Ovary (tissue), 3 donors: ENCODE measurements at regions not wholly inside any gene's neighbourhood (a gene's known extent, or its start where the extent isn't known, plus 50 kb on each side); places are given as distances from the start of the nearest gene placed in this dataset.

ENCODE experiments used
- POLR2A ChIP-seq: fragments of 450-650 bp; IDR thresholded peaks from one replicate; pipeline ENCODE4 v1.6.1; 2017; ENCODE audit warnings: antibody characterized with exemption, mild to moderate bottlenecking, moderate library complexity
- TF ChIP-seq, protein P1 (sequence below), 3 donors: fragments of 450-650 bp in 2 of 3; fragments of 200-600 bp in 1 of 3; IDR thresholded peaks; one replicate each; pipeline versions ENCODE4 v1.5.1 to v1.8.0; 2016 to 2022; ENCODE audit warnings: antibody characterized with exemption in 3 of 3, mild to moderate bottlenecking in 1 of 3
- donor health status: DM: no; HTN: no; CAD: no.

DNA sequence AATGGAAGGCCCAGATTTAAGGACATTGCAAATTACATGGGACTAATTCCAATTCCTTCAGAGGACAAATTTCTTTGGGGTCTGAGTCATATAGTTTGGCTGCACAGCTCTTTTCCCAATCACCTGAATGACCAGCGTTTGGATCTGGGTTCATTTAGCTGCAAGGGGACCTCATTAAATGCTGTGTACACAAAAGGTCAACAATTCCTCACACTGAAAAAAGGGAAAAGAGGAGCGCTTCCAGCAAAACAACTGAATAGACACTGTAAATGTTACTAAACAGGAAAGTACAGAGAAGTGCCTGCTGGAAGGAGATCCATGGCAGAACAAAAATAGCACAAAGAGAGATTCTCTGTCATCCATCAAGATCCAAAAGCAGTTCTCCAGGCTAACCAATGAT is 356.0 kb upstream of the LMCD1 start:
- TF ChIP-seq, protein P1, sequence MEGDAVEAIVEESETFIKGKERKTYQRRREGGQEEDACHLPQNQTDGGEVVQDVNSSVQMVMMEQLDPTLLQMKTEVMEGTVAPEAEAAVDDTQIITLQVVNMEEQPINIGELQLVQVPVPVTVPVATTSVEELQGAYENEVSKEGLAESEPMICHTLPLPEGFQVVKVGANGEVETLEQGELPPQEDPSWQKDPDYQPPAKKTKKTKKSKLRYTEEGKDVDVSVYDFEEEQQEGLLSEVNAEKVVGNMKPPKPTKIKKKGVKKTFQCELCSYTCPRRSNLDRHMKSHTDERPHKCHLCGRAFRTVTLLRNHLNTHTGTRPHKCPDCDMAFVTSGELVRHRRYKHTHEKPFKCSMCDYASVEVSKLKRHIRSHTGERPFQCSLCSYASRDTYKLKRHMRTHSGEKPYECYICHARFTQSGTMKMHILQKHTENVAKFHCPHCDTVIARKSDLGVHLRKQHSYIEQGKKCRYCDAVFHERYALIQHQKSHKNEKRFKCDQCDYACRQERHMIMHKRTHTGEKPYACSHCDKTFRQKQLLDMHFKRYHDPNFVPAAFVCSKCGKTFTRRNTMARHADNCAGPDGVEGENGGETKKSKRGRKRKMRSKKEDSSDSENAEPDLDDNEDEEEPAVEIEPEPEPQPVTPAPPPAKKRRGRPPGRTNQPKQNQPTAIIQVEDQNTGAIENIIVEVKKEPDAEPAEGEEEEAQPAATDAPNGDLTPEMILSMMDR (IDR thresholded peaks at IDR 0.05) = no peak
- TF ChIP-seq POLR2A = no peak
